Keratinocyte (primary cell): ENCODE measurements at regions not wholly inside any gene's neighbourhood (a gene's known extent, or its start where the extent isn't known, plus 50 kb on each side); places are given as distances from the start of the nearest gene placed in this dataset.

Experiments used
- DNase-seq: peaks from one replicate; pipeline ENCODE4 v3.0.0-alpha.2; 2011; ENCODE audit warnings: low read depth, missing footprints, low spot score
- FAIRE-seq: peaks from 2 replicates; lab custom pipeline; 2011; peaks lifted over from hg19 to GRCh38; lab: Jason Lieb, UNC
- H2AFZ ChIP-seq: 2 replicates; pipeline ENCODE4 v1.6.0; 2012; ENCODE audit warnings: low read length, control low read depth, inconsistent platforms; ENCODE audit not compliant: control insufficient read depth
- H3K27ac ChIP-seq: 2 replicates; pipeline ENCODE4 v1.5.1; 2011; ENCODE audit warnings: low read length; ENCODE audit not compliant: control insufficient read depth, insufficient read depth
- H3K27me3 ChIP-seq: 3 replicates; pipeline ENCODE4 v1.6.0; 2011; ENCODE audit warnings: low read length; ENCODE audit not compliant: control insufficient read depth, insufficient read depth; ENCODE audit errors: extremely low read depth
- H3K36me3 ChIP-seq, 2 experiments: 2 replicates in 1 of 2; 3 replicates in 1 of 2; pipeline ENCODE4 v1.5.1; 2011; ENCODE audit warnings: low read length in 2 of 2, mild to moderate bottlenecking in 1 of 2; ENCODE audit not compliant: control insufficient read depth in 2 of 2, insufficient read depth in 2 of 2; ENCODE audit errors: extremely low read depth in 1 of 2
- H3K4me1 ChIP-seq: 3 replicates; pipeline ENCODE4 v1.5.1; 2011; ENCODE audit warnings: low read length; ENCODE audit not compliant: control insufficient read depth, insufficient read depth; ENCODE audit errors: extremely low read depth
- H3K4me2 ChIP-seq: 3 replicates; pipeline ENCODE4 v1.6.0; 2011; ENCODE audit warnings: low read depth, low read length; ENCODE audit not compliant: control insufficient read depth, insufficient read depth; ENCODE audit errors: extremely low read depth
- H3K4me3 ChIP-seq, 3 experiments: fragments of 200-600 bp in 1 of 3; sonication (generic) in 1 of 3; 2 replicates in 2 of 3; 3 replicates in 1 of 3; pipeline ENCODE4 v1.5.1; 2011 to 2016; ENCODE audit warnings: low read length in 3 of 3, mild to moderate bottlenecking in 3 of 3, control low read depth in 2 of 3, inconsistent platforms in 1 of 3, low read depth in 1 of 3, mixed read lengths in 1 of 3, mixed run types in 1 of 3, moderate library complexity in 1 of 3; ENCODE audit not compliant: control insufficient read depth in 2 of 3, insufficient read depth in 2 of 3; ENCODE audit errors: extremely low read depth in 1 of 3
- H3K79me2 ChIP-seq: 2 replicates; pipeline ENCODE4 v1.6.0; 2012; ENCODE audit warnings: low read length; ENCODE audit not compliant: control insufficient read depth, insufficient read depth
- H3K9ac ChIP-seq: 3 replicates; pipeline ENCODE4 v1.6.0; 2011; ENCODE audit warnings: low read length; ENCODE audit not compliant: control insufficient read depth, insufficient read depth; ENCODE audit errors: extremely low read depth
- H3K9me1 ChIP-seq: 3 replicates; pipeline ENCODE4 v1.6.0; 2011; ENCODE audit warnings: low read length; ENCODE audit not compliant: control insufficient read depth, insufficient read depth; ENCODE audit errors: extremely low read depth
- H3K9me3 ChIP-seq: 2 replicates; pipeline ENCODE4 v1.5.1; 2012; ENCODE audit warnings: low read depth, low read length; ENCODE audit not compliant: control insufficient read depth
- H4K20me1 ChIP-seq: 3 replicates; pipeline ENCODE4 v1.6.0; 2011; ENCODE audit warnings: low read length; ENCODE audit not compliant: control insufficient read depth, insufficient read depth; ENCODE audit errors: extremely low read depth
- EZH2 ChIP-seq: IDR thresholded peaks from one replicate; pipeline ENCODE4 v1.6.1; 2012; ENCODE audit warnings: inconsistent platforms, mild to moderate bottlenecking, low read length, moderate library complexity
- dilution Hi-C: fragments of 300-500 bp; cut with MboI; formaldehyde crosslinking; loops from one replicate; pipeline ENCODE4 v1.7.0; 2020; ENCODE audit warnings: low sequenced_read_pairs; ENCODE audit not compliant: extremely low pct_ligation_motif_present
- TF ChIP-seq, protein P1 (sequence below), 3 experiments: IDR thresholded peaks in 1 of 3; conservative IDR thresholded peaks in 1 of 3; optimal IDR thresholded peaks in 1 of 3; 2 replicates in 2 of 3; 3 replicates in 1 of 3; pipeline versions ENCODE3 to v1.5.1; 2011; ENCODE audit warnings: low read length in 3 of 3, mild to moderate bottlenecking in 3 of 3, moderate library complexity in 2 of 3, control low read depth in 1 of 3, inconsistent platforms in 1 of 3; ENCODE audit not compliant: insufficient read depth in 2 of 3; ENCODE audit errors: extremely low read depth in 1 of 3

DNA sequence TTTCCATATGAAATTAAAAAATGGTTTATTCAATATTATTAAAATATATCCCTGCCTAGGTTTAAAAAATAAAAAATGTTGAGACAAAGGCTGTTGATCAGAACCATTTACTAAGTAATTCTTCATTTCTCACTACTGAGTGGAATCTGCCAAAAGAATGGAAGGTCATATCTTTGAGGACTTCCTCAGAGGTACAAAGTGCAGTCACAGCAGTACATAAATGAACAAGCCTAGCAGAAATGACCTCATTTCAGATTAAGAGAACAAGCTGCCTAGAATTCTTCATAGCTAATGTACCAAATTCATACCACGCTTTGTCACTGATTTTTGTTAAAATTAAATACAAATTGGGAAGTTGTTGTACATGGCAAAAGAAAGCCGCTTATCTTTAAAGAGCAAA lies 318.9 kb upstream of the TFPI start:
- Histone ChIP-seq H2AFZ (no peak overlapping the region), H3K9me1 (no peaks in the 10 kb centered on the region), H3K4me1 (no peaks in the 10 kb centered on the region), H4K20me1 (no peaks in the 10 kb centered on the region), H3K4me3 (no peak overlapping the region), H3K36me3 (no peaks in the 10 kb centered on the region), H3K9me3 (no peaks in the 10 kb centered on the region), H3K27me3 (no peaks in the 10 kb centered on the region), H3K9ac (no peak overlapping the region), H3K4me2 (no peak overlapping the region), H3K27ac (no peak overlapping the region), H3K79me2 (no peaks in the 10 kb centered on the region)
- dilution Hi-C loops: no loop called here
- no peak for FAIRE-seq
- TF ChIP-seq, protein P1, sequence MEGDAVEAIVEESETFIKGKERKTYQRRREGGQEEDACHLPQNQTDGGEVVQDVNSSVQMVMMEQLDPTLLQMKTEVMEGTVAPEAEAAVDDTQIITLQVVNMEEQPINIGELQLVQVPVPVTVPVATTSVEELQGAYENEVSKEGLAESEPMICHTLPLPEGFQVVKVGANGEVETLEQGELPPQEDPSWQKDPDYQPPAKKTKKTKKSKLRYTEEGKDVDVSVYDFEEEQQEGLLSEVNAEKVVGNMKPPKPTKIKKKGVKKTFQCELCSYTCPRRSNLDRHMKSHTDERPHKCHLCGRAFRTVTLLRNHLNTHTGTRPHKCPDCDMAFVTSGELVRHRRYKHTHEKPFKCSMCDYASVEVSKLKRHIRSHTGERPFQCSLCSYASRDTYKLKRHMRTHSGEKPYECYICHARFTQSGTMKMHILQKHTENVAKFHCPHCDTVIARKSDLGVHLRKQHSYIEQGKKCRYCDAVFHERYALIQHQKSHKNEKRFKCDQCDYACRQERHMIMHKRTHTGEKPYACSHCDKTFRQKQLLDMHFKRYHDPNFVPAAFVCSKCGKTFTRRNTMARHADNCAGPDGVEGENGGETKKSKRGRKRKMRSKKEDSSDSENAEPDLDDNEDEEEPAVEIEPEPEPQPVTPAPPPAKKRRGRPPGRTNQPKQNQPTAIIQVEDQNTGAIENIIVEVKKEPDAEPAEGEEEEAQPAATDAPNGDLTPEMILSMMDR (optimal IDR thresholded peaks at IDR 0.05 in 1 of 3, IDR thresholded peaks at IDR 0.05 in 1 of 3, conservative IDR thresholded peaks at IDR 0.05 in 1 of 3; ENCODE audit: extremely low read depth in 1 of 3, insufficient read depth in 2 of 3, low read length in 3 of 3): no peak
- no peak for DNase-seq

- FAIRE-seq (no peak), DNase-seq (no peak)
- no peaks in the 10 kb centered on the region for H3K9me1 ChIP-seq
- no peak overlapping the region for H3K4me2 ChIP-seq
- no peak overlapping the region for H3K27ac ChIP-seq
- dilution Hi-C loops: no loop called here
- H4K20me1 ChIP-seq: no peaks in the 10 kb centered on the region
- no peaks in the 10 kb centered on the region for H3K4me1 ChIP-seq
- no peak for TF ChIP-seq EZH2
- no peaks in the 10 kb centered on the region for H3K9me3 ChIP-seq
- no peaks in the 10 kb centered on the region for H3K27me3 ChIP-seq
- H3K4me3 ChIP-seq: no peak overlapping the region
- H3K79me2 ChIP-seq: no peaks in the 10 kb centered on the region
- no peak overlapping the region for H2AFZ ChIP-seq
- no peaks in the 10 kb centered on the region for H3K36me3 ChIP-seq
- H3K9ac ChIP-seq: no peak overlapping the region
These were observed 320.6 kb upstream of the TFPI start for GRCh38 chr2:187874786-187875185.
